HG02763 (cell line): ENCODE measurements at regions not wholly inside any gene's neighbourhood (a gene's known extent, or its start where the extent isn't known, plus 50 kb on each side); places are given as distances from the start of the nearest gene placed in this dataset.

ENCODE experiments used
- ATAC-seq: cut with Tn5 transposase; IDR thresholded peaks from one replicate; pipeline ENCODE4 v1.9.1; 2021; ENCODE audit warnings: mild to moderate bottlenecking, moderate library complexity; ENCODE audit not compliant: unreplicated experiment

DNA sequence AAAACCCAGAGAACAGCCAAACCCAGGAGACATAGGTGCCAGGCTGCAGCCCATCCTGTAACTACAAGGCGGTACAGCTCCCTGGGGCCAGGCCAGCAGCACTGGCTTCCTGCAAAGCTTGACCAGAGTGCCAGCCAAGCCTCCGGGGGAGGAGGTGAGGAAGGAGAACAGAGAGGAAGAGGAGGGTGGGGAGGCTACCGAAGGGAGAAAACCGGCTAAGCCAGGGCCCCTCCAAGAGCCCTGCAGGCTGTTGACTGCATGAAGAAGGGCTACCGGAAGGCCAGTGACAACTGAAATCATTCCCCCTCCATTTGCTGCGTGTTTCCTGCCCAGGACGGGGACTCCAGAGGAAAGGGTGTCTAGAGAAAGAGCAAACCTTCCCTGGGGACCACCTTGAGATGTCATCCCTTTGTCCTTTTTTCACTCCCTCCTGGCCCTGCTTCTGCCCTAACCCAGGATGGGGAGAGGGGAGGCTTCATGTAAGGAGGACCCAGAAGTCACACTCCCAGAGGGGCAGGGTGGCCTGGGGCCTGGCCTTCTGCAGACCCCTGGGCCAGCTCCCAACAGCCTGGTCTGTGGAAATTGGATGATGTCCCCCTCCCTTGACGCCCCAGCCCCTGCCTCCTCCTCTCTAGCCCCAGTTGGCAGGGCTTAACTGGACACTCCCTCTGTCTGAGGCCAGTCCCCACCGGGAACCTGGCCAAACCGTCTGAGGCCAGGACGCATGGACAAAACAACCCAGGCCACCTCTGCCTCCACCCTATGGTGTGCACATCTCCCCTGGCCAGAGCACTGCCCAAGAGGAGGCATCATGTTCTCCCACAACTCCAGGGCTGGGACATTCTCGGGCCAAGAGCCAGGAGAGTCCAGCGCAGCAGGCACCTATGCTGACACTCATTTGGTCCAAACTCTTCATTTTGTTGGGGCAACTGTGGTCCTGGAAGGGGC lies 207.8 kb downstream of the CYP26B1 start:
- no peak for ATAC-seq

DNA sequence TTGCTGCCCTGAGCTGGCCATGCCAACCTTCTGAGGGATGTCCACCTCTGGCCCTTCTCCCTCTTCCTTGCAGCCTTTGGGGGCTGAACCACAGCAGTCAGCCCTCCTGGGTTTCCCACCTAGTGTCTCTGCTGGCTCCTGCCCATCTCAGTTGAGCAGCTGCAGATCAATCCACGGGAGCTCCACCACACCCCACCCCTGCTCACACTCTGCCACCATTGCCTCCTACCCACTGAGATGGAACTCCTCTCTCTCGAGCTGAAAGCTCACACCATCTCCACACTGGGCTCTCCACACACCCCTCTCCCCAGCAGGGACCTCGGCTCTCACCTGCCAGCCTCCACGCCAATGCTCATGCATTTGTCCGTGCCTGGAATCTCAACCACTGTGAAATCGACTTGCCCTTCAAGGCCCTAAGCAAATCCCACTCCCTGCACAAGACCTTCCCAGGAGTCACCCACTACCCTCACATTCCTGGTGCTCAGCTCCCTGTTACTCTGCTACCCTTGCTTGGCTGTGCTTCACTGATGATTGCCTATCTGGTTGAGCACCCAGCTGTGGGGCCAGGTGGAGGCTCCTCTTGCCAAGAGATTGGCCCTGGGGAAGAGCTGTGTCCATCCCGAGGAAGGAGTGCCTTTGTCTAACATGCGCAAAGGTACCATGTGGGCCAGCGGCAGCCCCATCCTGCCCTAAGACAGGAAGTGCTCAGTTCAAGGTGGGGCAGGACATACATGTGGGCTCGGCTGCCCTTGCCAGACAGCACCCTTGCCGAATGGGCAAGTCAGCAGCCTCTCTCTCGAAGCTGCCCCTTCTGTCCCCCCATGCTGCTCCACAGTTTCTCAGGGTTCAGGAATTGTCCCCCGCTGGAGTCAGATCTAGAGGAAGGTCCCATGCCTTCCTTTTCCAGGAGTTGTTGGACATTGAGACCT lies 208.7 kb downstream of the CYP26B1 start:
- ATAC-seq: no peak

DNA sequence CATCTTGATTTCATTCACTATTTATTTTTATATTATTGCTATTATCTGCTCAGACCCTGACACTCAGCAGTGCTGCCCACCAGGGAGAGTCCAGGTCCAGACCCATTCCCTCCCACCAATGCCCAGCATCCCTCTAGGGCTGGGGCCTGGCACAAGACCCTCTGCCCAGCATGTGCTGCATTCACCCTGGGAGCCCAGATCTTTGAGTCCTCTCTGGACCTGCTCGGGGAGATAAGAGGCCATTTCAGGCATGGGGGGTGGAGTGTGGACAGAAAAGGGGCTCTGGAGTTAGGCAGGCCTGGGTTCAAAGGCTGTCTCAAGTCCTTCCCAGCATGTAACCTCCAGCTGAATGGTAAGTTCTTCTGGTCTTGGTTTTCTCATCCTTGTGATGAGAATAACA lies 209.6 kb downstream of the CYP26B1 start:
- no peak for ATAC-seq

DNA sequence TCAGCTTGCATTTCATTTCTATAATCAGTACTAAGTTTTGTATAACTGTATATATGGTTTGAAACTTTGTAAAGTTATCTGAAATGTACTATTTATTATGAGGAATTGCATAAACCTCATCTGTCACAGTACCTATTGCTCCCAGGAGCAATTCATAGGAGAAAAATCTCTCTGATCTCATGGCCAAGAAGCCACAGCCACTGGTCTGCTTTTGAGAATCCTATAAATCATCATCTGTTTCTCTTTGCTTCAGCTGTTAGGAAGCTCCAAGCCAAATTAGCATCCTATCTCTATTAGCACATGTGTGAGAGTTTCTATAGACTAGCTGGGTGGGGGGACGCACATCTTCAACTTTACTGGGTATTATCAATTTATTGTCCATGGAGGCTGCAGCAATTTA lies 210.3 kb downstream of the CYP26B1 start:
- ATAC-seq: no peak

- no peak for ATAC-seq
Measured at GRCh38 chr2:71936076-71937030, 211.3 kb downstream of the CYP26B1 start.

DNA sequence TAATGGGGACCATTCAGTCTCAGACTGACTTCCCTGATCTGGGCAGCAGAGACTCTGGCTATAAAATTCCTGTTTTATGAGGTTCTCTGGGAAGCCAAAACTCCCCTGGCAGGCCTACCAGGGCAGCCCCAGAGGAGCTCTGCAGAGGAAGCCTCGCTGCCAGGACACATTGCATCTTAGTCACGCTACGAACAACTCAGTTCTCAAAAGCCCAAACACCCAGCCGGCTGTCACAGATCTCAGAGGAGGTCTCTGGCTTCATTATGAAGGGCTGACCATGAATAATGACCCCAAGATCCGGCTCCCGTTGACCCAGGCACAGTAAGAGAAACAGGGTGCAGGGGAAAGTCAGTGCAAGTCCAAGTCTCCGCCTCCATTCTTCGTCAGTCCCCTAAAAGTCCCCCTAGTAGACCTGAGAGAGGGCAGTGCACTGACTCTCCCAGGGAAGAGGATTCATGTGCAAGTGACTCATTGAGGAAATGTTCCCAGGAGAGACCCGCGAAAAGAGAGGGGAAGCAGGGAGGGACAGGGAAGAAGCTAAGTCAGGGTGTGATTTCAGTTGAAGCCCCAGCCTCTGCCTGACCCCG lies 212.3 kb downstream of the CYP26B1 start:
- ATAC-seq: no peak

DNA sequence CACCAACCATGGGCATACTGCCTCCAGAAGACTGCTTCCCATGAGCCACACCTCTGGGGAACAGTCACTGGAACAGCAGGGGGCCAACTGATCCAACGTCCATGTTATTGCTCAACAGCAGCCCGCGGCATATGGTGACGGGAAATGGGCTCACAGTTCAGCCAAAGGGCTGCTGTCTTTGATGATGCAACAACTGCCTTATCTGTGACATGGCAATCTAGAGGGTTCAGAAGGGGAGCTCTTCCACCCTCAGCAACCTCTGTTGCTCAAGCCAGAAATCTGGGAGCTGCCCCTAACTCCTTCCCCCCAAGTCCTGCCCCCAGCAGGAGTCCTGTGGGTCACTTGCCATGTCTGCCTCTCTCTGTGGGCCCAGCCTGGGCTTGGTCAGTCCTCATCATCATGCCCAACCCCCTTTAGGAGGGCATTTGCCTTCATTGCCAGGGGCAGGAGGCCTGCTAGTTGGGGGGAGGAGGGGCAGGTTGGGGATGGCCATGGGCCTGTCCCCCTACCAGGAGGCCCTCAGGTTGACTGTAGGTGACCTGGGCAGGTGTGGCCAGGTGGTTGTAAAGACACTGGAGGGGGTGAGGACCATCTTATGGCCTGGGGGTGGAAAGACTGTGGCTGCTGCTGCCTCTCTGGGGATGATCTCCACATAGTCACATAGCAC lies 212.9 kb downstream of the CYP26B1 start:
- ATAC-seq: no peak

DNA sequence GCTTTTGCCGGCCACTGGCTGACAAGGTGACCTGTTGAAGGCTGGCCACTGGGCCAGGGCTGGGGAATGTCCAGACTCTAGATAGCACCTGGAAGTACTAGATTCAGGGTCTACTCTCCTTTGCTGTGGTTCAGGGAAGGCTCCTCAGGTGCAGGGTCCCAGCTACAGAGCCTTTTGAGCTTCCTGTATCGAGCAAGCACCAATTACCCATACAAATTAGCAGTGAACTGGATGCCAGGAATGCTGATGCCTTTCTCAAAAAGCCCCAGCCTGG lies 213.4 kb downstream of the CYP26B1 start:
- no peak for ATAC-seq

DNA sequence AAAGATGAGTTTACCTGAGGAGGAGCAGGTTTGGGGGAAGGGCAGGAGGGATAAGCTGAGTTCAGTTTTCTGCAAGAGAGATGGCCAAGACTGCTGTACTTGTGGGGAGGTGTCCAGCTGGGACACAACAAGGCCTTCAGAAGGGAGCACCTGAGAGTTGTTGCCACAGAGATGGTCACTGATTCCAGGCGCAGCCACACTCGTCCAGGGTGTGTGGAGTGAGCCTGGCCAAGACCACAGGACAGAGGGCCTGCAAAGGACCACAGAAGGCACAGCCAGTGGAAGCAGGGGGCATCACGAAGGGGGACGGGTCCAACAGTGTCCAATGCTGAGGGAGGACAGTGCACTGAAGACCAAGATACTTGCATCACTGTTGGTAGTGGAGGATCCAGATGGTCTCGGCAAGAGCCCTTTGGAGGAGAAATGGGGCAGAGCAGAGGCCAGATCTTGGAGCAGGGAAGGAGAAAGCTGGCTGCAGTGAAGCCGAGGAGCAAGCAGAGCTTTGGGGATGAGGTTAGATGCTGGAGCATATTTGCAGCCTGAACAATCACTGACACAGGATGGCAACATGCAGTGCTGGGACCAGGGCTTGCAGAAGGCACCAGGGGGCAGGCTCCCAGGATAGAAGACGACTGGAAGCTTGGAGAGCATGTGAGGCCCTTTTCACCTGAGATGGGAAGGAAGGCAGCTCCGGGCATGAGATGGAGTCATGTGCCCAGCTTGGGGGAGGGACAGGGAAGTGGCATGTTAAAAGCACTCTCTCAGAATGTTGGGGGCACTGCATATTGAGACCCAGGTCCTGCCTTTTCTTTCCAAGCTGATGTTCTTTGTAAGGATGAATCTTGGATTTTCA lies 214.0 kb downstream of the CYP26B1 start:
- no peak for ATAC-seq

- no peak for ATAC-seq
Measured at GRCh38 chr2:71932780-71933466, 214.7 kb downstream of the CYP26B1 start.

- ATAC-seq: no peak
Measured at GRCh38 chr2:71932037-71932779, 215.5 kb downstream of the CYP26B1 start.

DNA sequence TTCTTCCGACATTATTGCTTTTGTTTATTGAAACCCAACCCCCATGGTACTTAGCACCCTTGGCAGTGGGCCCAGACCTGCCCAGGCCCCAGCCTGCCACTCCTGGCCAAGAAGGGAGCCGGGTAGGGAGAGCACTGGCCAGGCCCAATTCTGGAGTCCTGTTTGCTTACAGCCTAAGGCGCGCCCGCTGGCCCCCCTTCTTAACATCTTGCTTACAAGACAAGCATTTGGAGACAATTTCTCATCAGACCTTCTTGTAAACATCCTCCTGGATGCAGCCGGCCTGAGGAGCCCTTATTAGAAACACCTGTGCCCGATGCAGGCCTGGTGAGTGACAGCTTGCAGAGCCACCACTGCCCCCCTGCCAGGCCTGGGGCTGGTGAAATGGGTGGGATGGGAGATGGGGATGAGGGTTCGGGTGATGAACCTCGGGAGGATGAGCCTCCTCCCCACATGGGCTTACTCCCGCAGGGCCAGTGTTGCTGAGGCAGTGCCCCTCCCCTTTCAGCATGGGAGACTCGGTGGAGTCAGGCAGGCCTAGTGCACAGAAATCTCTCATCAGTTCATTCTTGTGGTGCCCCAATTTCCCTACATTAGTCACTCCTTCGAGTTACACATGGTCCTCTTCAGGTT lies 217.5 kb downstream of the CYP26B1 start:
- no peak for ATAC-seq

- ATAC-seq: no peak
Measured at GRCh38 chr2:71929482-71929772, 218.2 kb downstream of the CYP26B1 start.

DNA sequence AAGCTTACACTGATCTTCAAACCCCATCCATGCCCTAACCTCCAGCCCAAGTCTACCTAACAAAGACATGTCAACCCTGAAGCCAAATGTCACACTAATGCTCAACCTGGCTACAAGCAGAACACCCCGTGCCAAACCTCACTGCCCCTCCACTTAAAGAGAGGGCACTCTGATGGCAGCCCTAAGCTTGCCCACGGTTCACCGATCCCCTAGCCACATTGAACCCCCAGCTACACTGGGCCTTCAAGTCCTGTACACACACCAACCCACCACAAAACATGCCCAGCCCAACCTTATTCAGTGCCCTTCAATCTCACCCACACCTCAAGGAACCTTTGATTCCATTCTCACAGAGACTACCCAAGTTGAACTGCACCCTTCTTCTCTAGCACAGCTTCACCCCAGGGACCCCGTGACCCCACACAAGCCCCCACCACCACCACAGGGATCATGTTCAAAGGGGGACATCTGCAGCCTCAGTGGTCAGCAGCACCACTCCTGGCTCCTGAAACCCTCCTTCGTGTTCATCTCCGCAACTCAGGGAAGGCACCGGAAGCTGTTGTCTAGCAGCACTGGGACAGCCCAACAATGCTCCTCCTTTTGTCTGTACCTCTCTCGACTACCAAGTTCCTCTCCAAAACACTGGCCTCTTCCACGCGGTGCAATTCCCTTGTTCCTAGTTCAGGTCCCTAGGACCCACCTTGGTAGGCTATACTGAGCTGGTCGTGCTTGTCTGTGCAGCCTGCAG lies 218.8 kb downstream of the CYP26B1 start:
- no peak for ATAC-seq

DNA sequence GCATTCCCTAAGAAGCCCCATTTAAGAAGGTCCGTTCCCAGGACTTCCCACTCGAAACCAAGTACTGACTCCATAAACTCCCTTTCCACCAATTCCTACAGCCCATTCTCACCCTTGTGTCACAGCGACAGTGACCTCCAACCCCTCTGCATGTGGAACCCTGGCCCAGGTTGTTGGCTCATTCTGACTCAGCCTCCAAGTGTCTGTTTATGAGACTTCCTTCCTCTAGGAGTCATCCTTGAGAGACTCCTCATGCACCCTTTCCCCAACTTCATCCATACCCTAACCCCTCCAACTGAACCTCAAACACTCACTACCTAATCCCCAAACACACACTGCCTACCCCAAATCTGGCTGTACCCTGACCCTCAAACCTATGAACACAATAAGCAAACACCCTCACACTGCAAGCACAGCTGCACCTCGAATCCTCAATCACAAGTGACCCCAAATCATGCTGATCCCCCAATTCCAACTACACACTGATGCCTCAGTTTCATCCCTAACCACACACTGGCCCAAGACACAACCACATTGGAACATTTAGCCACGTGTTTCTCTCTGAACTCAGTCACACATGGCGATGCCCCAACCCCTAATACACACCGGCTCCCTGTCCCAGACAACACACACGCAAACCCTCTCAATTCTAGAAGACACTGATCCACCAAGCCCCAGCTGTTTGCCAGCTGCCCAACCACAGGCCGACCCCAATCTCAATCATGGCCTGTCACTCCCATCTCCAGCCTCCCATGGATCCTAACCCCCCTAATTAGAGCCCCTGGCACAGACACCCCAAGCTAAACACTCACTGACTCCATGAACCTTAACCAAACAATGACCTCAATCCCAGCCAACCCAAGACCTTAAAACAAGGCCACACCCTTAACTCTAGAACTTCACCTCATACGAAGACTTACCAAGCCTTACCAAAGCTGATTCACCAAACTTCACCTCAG lies 219.6 kb downstream of the CYP26B1 start:
- no peak for ATAC-seq
